Tibial artery (tissue), 4 donors: ENCODE measurements at regions not wholly inside any gene's neighbourhood (a gene's known extent, or its start where the extent isn't known, plus 50 kb on each side); places are given as distances from the start of the nearest gene placed in this dataset.
A peak's percentile ranks its signal among the peaks of the same experiment; 100 is the strongest.

Experiments used
- DNase-seq, 2 donors: peaks; one replicate each; pipeline ENCODE4 v3.0.0-alpha.2; 2019
- H3K27ac ChIP-seq, 2 donors: fragments of 200-600 bp; sonication (generic) in 1 of 2; 1 replicate in 1 of 2; 2 replicates in 1 of 2; pipeline ENCODE4 v1.5.1; 2018 to 2019; ENCODE audit warnings: mild to moderate bottlenecking in 1 of 2
- H3K27me3 ChIP-seq, 2 donors: fragments of 200-600 bp; sonication (generic) in 1 of 2; one replicate each; pipeline versions ENCODE4 v1.5.1 to v1.6.0; 2016 to 2019
- H3K36me3 ChIP-seq, 3 donors: fragments of 200-600 bp; sonication (generic) in 2 of 3; one replicate each; pipeline ENCODE4 v1.5.1; 2016 to 2019; ENCODE audit warnings: mild to moderate bottlenecking in 2 of 3
- H3K4me1 ChIP-seq, 4 donors: fragments of 200-600 bp; sonication (generic) in 2 of 4; 1 replicate in 3 of 4; 2 replicates in 1 of 4; pipeline ENCODE4 v1.5.1; 2016 to 2019
- H3K4me3 ChIP-seq, 2 donors: fragments of 200-600 bp; sonication (generic) in 1 of 2; 1 replicate in 1 of 2; 2 replicates in 1 of 2; pipeline ENCODE4 v1.5.1; 2018 to 2019; ENCODE audit warnings: mild to moderate bottlenecking in 2 of 2
- H3K9me3 ChIP-seq, 3 donors: fragments of 200-600 bp; sonication (generic) in 1 of 3; one replicate each; pipeline ENCODE4 v1.5.1; 2016 to 2019
- intact Hi-C: fragments of 100-400 bp; cut with DNase I; formaldehyde crosslinking; loops from one replicate; pipeline ENCODE4 v1.15.0; 2023; ENCODE audit warnings: low total_unique reads
- TF ChIP-seq, protein P1 (sequence below), 2 experiments: fragments of 200-600 bp in 1 of 2; fragments of 450-650 bp in 1 of 2; IDR thresholded peaks; one replicate each; pipeline ENCODE4 v1.5.1; 2017 to 2019; ENCODE audit warnings: antibody characterized with exemption in 2 of 2, mild to moderate bottlenecking in 1 of 2, moderate library complexity in 1 of 2

DNA sequence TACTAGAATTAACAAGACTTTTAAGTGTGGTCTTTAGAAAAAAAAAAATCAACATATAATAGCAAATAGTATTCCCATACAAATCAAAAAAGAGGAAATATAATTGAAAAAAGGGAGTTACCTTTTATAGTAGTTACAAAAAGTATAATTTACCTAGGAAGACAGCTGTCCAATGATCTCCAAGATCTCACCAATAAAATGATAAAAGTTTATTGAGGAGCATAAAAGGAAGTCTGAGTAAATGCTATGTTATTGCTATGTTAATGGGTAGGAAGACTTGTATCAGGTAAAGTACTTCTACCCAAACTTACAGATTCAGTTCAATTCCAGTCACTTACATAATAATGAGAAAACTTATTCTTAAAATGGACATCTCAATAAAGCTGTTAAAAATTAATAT lies 379.0 kb upstream of the TPM1 start:
- Histone ChIP-seq H3K36me3 (peaks cover 0 to 25% (median 6%) of the 10 kb centered on the region in 3 donors), H3K27me3 (no peaks in the 10 kb centered on the region), H3K27ac (no peak overlapping the region), H3K9me3 (no peaks in the 10 kb centered on the region), H3K4me1 (no peaks in the 10 kb centered on the region), H3K4me3 (no peak overlapping the region)
- DNase-seq: no peak
- intact Hi-C loops: no loop called here
- TF ChIP-seq, protein P1, sequence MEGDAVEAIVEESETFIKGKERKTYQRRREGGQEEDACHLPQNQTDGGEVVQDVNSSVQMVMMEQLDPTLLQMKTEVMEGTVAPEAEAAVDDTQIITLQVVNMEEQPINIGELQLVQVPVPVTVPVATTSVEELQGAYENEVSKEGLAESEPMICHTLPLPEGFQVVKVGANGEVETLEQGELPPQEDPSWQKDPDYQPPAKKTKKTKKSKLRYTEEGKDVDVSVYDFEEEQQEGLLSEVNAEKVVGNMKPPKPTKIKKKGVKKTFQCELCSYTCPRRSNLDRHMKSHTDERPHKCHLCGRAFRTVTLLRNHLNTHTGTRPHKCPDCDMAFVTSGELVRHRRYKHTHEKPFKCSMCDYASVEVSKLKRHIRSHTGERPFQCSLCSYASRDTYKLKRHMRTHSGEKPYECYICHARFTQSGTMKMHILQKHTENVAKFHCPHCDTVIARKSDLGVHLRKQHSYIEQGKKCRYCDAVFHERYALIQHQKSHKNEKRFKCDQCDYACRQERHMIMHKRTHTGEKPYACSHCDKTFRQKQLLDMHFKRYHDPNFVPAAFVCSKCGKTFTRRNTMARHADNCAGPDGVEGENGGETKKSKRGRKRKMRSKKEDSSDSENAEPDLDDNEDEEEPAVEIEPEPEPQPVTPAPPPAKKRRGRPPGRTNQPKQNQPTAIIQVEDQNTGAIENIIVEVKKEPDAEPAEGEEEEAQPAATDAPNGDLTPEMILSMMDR (IDR thresholded peaks at IDR 0.05): no peak

DNA sequence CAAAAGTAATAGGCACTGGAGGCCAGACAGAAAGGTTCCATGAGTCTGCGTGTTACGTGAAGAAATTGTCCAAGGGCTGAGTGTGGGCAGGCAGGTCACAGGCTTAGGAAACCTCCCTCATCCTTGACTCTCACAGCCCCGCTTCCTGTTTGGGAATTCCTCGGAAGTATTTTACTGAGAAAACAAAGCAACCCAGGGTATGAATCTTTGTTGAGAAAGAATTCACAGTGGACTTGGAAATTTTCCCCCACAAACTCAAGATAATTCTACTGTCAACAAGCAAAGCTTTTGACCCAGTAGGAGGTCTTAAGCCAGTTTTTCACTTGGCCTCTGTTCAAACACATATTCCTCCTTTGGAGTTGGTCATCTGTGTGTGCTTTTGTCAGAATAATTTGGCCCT lies 377.1 kb upstream of the TPM1 start:
- Histone ChIP-seq H3K27me3 (no peaks in the 10 kb centered on the region), H3K4me3 (no peak overlapping the region), H3K9me3 (no peaks in the 10 kb centered on the region), H3K27ac (no peak overlapping the region), H3K36me3 (peaks cover 8 to 17% (median 10%) of the 10 kb centered on the region in 3 donors), H3K4me1 (no peaks in the 10 kb centered on the region)
- intact Hi-C loops: no loop called here
- TF ChIP-seq, protein P1 (IDR thresholded peaks at IDR 0.05): no peak
- no peak for DNase-seq

DNA sequence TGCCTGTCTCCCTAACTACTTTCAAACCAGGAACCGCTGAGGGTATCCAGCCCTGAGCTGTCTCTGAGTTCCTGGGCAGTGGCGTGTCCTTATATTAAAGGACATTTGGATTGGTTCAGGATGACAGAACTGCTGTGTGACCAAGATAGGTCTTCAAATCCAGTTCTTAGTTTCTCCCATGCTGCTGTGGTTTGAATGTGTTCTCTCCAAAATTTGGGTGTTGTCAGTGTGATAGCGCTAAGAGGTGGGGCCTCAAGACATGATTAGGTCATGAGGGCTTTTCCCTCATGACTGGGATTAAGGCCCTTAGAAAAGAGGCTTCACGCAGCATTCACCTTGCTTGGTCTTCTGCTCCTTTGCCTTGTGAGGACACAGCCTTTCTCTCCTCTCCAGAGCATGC lies 376.5 kb upstream of the TPM1 start:
- peaks cover 10 to 17% (median 12%) of the 10 kb centered on the region in 3 donors for H3K36me3 ChIP-seq
- TF ChIP-seq, protein P1 (IDR thresholded peaks at IDR 0.05): no peak
- intact Hi-C loops: no loop called here
- no peak for DNase-seq
- H3K27ac ChIP-seq: no peak overlapping the region
- no peak overlapping the region for H3K4me3 ChIP-seq
- H3K9me3 ChIP-seq: no peaks in the 10 kb centered on the region
- no peaks in the 10 kb centered on the region for H3K4me1 ChIP-seq
- H3K27me3 ChIP-seq: no peaks in the 10 kb centered on the region

DNA sequence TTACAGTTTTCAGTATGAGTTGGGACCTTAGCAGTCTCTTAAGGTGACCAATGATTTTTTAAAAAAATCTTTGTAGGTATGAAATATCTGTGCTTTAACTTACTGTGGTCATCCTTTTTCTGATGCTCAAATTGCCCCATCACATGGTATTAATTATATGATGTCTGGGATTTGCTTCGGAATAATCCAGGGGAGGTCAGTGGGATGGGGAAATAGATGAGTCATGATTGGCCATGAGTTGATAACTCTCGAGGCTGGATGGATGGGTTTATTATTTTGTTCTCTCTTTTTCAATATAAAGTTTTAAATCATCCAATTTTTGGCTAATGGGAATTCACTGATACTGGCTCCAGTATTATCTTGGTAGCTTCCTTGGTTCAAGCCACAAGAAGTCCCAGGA lies 370.3 kb upstream of the TPM1 start:
- Histone ChIP-seq H3K27me3 (no peaks in the 10 kb centered on the region), H3K27ac (no peak overlapping the region), H3K36me3 (peaks cover 14 to 37% (median 31%) of the 10 kb centered on the region in 3 donors), H3K4me3 (no peak overlapping the region), H3K9me3 (no peaks in the 10 kb centered on the region), H3K4me1 (no peaks in the 10 kb centered on the region)
- intact Hi-C loops: no loop called here
- TF ChIP-seq, protein P1 (IDR thresholded peaks at IDR 0.05): no peak
- DNase-seq: peak in 1 of 2 donors; percentile 28

DNA sequence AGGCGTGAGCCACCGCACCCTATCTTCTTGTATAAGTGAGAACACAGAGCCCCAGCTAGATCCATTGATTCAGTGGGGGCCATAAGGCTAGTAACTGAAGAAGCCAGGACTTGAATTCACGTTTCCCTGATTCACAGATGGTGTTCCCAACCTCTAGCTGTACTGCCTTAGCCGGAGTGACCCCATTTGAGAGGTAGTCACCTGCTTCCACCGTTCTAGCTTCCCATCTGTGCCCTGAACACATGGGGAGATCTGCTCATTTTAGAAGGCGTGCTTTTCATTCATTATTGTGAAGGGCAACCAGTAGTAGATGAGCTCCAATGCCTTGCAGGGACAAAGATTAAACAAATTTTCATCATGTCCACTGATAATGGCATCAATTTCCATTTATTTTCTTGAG lies 365.7 kb upstream of the TPM1 start:
- Histone ChIP-seq H3K9me3 (no peaks in the 10 kb centered on the region), H3K27me3 (no peaks in the 10 kb centered on the region), H3K4me1 (no peaks in the 10 kb centered on the region), H3K4me3 (no peak overlapping the region), H3K27ac (no peak overlapping the region), H3K36me3 (peaks cover 18 to 34% (median 23%) of the 10 kb centered on the region in 3 donors)
- TF ChIP-seq, protein P1 (IDR thresholded peaks at IDR 0.05): no peak
- no peak for DNase-seq
- intact Hi-C loops: no loop called here
